ENCODE measurements at regions not wholly inside any gene's neighbourhood (a gene's known extent, or its start where the extent isn't known, plus 50 kb on each side); places are given as distances from the start of the nearest gene placed in this dataset.

DNA sequence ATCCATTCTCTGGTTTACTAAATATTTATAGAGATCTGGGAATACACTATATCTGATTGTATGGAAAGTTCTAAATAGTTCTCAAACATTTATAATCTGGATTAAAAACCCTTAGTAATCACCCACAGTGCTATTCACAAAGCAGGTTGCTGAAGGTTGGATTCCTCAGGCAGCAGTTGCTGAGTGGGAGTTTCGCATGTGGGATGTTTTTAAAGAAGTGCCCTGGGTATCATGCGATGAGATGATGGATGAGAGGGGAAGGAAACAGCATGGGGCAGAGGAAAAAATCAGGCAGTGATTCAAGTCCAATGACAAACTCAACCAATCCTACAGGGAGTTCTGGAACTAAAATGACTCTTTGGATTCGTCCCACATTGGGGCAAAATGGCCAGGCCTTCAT is 85.3 kb upstream of the GALNT2 start:
- no peak for DNase-seq

DNA sequence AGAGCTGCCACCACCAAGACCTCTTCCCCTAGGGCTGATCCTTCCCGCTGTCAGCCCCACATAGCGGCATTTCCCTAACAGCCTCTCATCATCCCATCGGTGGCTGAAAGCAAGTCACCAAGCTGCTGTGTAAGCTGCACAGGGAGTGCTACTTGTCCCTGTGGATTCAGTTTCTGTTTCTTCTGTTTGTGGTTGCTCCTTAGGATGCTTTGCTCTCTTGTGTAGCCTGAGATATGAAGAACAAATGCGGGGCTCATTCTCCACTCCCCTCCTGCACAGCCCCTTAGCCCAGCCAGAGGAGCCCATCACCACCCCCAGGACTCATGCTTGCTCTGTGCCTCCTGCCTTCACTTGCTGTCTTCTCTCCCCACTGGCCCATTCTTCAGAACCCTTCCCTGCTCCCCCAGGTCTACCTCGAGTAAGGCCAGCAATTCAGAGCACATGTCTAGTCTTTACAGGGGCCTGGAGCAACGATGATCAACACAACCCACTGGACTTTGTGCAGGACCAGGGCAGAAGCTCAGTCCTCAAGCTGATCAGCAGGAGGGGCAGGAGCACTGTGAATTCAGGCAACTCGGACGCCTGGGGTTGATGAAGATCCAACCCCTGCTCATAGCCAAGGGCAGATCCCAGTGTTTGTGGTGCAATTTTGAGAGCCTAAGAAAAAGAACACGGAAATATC is 82.6 kb upstream of the GALNT2 start:
- DNase-seq, result no peak

DNA sequence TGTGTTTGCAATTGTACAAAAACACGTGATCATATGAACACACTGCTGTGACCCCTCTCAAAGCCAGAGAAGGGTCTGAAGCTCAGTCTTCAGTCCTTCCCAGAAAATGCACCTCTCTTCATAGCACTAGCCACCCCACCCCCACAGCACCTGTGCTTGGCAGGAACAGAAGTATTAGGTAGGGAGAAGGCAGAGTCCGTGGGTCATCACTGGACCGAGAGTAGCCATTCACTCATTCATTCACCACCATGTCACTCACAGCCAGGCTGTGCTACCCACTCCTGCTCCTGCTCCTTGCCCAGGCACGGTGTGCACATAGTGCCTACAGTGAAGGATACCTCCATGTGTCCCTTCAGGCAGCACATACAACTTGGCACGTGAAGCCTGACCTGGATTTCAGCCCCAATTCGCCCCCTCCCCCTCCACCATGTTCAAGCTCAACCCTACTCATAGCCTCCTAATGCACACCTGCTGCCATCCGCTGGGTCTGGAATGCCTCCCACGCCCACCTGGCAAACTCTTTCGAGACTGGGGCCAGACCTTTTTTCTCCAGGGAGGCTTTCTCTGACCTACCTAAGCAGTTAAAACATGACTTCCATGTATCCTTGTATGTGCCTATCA is 81.9 kb upstream of the GALNT2 start:
- no peak for DNase-seq

DNA sequence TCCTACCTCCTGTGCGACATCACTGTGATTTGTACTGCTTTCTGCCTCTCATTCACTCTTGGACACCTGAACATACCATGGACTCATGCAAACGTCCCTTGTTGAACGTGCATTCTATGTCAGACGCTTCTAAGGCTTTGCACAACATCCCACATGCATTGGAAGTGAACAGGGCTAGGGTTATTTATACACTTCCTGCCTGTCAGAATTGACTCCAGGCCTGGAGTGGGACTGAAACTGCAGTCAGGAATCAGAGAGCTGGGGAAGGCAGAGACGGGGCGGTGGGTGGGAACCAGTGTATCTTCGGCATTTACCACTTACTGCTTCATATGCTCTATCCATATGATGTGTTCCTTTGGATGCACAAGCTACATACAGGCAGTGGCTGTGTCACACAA is 81.4 kb upstream of the GALNT2 start:
- DNase-seq, result no peak

DNA sequence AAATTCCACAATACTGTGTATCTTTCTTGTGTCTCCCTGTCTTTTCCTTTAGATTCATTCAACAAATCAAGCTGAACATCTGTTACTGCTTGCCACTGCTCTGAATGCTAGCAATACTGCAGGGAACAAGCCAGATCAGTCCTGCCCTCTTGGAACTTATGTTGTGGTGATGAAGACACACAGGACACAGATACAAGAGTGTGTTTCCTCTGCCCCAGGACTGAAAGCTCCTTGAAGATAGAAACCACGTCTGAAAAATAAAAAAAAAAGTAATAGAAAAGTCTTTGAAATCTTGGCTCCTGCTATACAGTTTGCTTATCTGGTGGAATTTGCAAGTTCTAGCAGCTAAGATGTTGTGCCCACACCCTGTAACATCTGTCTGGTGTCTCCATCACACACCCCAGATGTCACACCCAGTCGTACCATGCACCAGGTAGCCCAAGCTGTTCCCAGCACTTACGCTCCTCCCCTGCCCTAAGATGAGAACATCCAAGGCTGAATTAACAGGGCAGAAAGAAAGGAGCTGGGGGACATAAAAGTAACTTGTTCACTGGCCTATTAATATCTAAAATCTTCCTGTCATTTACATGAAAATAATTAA is 80.2 kb upstream of the GALNT2 start:
- no peak for DNase-seq

DNA sequence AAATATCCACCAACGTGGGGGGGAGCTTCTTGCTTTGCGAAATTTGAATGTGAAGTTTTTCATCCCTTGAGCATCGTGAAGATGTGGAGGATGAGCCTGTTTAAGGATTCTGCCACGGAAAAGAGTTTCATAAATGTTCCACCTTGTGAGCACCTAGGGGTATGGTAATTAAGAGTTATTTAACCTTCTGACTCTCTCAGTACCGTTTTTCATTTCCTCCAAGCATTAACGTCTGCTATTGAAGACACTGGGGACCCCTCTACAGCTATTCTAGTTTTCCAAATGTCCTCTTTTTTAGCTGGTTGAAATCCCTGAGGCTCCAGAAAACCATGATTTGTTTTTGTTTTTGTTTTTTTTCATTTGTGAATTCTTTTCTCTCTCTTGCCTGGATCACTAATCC is 79.1 kb upstream of the GALNT2 start:
- no peak for DNase-seq

DNA sequence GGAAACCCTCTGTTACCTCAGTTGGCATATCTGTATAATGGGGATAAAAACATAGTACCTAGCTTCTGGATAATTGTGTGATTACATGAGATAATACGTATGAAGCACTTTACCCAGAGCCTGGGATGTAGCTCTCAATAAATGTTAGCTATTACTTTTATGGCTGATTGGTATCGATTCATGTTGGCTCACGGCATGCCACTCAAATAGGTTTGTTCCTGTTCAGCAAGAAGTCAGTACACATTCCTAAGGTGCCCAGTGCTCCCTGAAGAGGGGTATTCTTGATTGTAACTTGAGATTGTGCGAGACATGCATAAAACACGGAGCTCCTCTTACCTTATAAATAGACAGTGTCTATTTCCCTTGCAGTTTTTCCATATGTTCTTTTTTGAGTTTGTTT is 78.5 kb upstream of the GALNT2 start:
- no peak for DNase-seq

DNA sequence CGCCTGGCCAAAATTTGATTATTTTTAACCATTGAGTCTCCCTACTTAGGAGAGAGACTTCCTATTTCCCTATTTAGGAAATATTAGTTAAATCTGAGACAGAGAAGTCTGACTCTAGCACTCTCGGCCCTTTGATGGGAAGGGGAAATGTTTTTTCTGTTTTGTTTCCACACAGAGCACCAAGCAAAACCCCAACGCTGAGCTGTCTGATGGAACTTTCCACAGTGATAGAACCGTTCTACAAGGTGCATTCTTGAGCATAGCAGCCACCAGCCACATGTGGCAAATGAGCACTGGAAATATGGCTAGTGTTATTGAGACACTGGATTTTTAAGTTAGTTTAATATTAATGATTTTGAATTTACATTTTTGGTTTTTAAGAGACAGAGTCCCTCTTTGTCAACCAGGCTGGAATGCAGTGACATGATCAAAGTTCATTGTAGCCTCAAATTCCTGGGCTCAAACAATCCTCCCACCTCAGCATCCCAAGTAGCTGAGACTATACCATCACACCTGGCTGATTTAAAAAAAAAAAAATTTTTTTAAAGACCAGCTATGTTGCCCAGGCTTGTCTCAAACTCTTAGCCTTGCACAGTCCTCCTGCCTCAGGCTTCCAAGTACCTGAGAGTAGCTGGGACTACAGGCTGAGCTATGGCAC is 77.3 kb upstream of the GALNT2 start:
- no peak for DNase-seq

DNA sequence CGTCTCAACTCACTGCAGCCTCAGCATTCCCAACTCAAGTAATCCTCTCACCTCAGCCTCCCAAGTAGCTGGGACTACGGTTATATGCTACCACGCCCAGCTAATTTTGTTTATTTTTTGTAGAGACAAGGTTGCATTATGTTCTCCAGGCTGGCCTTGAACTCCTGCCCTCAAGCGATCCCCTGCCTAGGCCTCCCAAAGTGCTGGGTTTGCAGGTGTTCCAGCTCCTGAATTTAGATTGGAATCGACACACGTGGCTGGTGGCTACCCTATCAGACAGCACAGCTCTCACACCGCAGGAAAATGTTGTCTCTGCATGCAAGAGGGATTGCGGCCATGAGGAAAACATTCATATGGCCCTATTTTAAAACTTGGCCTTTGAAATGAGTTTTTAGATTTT is 76.7 kb upstream of the GALNT2 start:
- no peak for DNase-seq

DNA sequence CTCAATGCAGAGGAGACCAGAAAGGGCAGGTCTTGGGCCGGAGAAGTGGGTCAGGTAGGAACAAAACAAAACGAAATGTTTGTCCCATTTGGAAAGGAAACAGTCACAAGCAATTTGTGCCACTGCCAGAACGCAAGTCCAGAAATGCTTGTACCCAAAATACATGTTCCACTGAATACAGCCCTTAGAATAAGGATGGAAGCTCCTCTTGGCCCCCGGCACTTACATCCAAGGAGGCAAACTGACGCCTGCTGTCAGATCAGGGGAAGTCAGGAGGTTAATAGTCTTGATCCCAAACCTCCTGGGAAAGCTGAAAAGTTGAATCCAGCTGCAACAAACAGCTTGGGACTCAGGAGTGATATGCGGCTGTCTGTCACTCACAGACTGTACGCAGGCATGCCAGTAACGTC is 75.9 kb upstream of the GALNT2 start:
- DNase-seq, result no peak

DNA sequence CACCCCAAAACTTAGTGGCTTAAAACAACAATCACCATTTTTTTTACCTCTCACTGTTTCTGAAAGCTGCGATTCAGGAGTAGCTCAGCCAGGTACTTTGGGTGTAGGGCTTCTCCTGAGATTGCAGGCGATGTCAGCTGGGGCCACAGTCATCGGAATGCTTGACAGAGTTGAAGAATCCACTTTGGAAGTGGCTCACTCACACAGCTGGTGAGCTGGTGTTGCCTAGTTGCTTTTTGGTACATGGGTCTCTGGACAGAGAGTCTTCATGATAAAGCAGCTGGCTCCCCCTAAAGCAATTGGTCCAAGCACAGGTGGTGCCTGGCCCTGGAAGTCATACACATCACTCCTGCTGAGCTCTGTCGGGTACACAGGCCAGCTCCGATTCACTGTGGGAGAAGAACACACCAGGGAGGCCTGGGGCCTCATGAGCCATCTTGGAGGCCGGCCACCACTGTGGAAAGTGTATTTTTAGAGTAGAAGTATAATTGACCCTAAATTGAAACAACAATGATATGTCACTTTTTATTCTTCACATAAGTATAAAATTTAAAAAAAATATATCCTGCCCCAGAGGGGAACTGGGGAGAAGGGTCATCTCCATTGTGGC is 75.2 kb upstream of the GALNT2 start:
- no peak for DNase-seq

DNA sequence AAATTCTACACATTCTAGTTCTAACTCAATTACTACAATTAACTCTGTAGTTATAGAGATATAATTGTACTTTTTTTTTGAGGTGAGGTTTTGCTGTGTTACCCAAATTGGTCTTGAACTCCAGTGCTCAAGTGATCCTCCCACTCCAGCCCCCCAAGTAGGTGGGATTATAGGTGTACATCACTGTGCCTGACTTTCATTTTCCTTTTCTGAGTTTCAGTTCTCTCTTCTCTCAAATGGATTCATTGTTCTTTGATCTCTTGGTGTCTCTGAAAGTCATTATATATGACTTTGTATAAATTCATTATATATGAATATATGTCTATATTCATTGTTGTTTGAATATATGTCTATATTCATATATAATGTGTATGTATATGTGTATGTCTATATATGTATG is 74.0 kb upstream of the GALNT2 start:
- no peak for DNase-seq

DNA sequence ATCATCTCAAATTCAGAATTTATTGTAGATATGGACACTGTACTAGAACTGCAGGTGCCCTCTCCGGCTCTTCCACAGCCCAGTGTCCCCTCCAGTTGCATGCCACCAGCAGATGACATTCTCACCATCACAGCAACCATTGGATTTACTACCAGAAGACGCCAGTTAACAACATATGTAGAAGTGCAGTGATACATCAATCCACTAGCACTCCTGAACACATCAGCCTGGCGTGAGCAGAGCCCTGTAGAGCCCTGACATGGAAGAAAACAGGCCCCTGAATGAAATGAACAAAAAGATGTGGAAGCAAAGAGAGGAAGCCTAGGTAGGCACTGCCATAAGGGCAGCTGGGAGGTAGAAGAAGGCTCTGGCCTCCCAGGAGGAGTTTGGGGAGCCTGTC is 73.1 kb upstream of the GALNT2 start:
- DNase-seq, result no peak

DNA sequence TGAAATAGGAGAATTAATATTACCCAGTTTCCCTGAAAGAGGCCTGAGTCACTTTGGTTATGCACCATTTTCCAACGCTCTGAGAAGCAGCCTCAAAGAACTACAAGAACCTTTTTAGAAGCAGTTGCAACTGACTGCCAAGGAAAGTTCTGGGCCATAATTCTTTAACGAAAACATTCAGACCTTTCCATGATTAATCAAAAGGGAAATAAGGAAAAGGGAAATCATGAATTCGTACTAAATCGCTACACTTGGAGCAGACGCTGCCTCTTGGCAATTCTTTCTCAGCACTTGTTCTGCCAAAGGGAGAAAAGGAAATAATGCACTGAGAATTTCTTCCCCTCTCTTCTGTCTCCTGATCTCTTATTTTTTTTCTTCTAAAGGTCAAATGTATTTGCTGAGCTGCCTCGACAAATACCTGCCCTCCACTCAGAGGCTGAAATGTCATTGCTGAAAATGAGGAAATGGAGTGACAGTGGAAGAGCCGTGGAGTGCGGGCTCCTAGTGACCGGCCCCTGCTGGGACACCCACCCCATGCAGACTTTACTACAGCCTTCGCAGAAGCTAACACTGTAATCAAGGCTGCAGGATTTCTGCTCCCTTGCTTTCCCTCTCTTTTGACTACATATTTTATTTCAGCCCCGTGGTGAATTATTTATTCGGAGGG is 67.9 kb upstream of the GALNT2 start:
- no peak for DNase-seq

DNA sequence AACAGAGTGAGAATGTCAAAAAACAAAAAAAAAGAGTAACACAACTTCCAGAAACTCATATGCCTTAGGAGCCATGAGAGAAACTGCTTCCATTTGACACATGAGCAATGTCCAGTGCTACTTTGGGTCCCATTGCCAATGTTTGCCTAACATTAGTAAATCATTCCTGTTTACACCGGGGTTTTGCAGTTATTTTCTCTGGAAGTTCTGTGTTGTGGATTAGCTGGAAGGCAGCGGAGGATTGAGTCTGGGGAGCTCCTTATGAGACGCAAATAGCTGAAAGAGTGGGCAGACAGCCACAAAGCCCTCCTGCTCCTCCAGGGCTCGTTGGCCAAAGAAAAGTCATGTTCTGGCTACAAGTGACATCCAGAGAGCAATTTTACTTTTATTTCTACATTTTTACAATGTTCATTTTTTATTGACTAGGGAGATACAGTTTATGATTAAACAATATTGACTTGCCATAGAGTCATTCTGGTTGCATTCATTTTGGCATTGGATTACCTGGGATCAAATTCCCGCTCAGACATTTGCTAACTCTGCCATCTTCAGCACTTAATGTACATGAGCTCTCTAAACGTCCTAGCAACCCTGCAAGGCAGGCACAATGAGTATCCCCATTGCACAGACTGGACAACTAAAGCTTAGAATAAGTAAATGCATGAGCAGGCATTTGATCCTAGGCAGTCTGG is 66.4 kb upstream of the GALNT2 start:
- DNase-seq, result no peak

DNA sequence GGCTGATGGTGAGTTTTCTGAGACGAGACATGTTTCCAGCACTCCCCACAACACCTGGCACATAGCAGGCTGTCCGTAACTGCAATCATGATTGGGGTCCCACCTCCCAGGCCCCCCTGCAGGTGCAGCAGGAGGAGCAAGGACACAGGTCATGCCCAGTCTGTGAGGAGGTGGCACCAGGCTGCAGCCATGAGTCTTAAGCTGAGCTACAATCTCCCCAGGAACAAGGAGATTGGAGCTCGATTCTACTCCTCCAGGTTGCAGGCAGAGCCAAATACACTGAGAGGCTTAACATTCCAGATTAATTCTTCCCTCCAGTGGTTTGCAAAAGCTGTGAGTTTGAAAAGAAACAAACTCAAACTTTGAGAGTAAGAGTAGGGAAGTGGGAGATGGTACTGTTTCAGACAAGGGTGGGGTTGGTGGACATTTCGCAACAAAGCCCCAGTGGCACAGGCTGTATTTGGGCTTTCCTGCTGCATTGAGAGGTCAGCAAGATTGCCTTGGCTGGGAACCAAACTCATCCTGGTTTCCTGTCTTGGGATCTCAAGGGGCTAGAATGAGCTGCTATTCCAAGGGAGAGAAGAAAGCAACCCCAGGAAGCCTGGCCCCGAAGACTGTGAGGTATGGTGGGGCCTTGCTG is 64.8 kb upstream of the GALNT2 start:
- DNase-seq, result no peak

DNA sequence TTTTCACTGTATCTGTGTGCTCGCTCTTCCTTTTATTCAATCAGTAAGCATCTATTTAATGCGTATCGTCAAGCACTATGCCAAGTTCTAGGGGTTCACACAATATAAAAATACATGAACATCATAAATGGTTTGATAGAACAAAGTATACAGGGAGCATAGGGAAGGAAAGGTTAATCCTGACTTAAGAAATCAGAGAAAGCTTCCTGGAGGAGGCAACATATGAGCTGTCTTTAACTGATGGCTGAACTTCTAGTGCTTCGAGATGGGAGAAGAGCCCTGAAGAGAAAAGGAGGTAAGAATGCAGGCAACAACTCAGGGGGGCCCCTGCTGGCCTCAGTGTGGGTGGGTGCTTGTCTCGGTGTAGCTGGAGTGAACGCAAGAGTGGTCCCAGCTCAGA is 63.6 kb upstream of the GALNT2 start:
- DNase-seq, result no peak

DNA sequence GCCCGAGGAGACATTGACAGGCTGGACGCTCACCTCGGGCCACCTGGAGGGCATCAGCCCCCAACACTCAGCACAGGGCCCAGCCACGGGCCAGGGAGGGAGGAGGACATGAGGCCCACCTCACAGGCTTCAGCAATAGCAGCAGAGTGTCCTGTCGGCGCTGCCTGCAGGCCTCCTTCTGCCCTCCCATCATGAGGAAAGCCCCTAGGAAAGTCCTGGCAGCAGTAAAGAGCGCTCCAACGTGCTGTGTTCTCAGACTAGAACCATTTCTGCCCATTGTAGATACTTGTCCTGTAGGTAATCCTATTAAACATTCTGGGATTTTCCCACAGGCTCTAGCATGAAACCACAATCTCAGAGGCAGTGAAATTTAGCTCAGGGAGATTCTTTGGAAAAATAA is 62.0 kb upstream of the GALNT2 start:
- no peak for DNase-seq

DNA sequence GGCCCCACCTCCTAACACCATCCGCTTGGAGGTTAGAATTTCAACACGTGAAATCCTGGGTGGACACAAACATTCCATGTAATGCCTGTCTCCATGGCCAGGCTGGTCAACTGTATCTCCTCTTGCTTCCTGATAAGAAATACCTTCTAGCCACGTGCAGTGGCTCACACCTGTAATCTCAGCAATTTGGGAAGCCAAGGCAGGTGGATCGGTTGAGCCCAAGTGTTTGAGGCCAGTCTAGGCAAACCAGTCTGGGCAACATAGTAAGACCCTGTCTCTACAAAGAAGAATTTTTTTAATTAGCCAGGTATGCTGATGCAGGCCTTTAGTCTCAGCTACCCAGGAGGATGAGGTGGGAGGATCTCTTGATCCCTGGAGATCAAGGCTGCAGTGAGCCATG is 58.3 kb upstream of the GALNT2 start:
- no peak for DNase-seq

DNA sequence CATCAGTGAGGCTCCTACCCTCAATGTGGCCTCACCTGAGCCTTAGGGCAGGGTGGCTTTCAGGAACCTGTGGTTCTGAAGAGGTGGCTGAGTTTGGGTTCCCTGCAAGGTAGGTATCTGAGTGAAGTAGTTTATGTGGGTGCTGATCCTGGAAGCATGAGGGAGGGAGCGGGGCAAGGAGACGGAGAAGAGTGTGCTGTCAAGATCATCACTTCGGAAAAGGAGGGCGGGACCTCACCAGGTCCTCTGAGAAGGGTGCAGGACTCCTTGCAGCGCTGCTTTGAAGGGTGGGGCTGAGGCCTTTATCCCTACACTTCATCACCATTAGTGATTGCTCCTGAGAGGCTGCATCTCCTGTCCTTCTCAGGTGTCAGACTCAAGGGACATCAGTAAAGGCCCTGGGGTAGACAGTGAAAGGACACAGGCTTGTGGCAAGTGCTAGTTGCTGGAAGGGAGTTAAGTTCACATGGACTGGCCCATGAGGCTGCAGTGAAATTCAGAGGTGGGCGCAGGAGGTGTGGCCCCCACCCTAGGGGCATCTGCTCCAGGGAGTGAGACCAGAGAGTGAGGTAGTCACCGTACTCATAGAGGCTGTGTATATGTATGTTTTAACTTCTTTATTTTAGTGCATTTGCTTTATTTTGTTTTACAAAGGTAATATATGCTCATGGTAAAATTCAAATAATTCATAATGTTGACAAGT is 57.3 kb upstream of the GALNT2 start:
- no peak for DNase-seq

DNA sequence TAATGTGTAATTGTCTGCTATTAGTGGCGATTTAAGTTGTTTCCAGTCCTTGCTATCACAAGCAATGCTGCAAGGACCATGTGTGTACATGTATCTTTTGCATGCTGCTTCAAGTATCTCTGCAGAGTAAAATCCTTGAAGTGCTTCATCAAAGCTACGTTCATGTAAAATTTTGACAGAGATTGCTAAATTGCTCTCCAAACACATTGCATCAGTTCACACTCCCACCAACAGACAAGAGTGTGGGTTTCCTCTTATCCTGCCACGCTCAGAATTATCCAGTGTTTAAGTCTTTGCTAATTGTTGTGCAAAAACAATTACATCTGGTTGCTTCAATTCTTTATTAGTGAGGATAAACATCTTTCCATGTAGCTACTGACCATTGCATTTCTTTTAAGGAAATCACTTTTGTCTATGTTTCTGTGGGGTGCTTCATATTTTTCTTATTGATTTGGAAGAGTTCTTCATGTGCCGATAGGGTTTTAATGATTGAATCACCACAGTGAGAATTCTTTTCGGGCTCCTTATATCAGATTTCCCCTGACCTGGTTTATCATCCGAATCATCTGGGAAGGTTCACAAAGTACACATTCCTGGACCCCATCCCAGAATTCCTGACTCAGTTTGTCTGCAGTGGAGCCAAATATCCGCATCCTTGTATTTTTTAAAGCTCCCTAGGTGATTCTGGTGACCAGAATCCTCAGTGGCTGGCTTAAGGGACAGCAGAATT is 56.3 kb upstream of the GALNT2 start:
- DNase-seq, result no peak

Data from NCI-H1694 (cell line).